Embryonic facial prominence (tissue), 1 donor: ENCODE measurements at regions not wholly inside any gene's neighbourhood (a gene's known extent, or its start where the extent isn't known, plus 50 kb on each side); places are given as distances from the start of the nearest gene placed in this dataset.
"Not testable (repeated sequence)": the region's sequence is repeated elsewhere in the genome, so short reads cannot be mapped to it uniquely, and the experiment has no call there.

ENCODE experiments used
- DNase-seq: peaks from one replicate; pipeline ENCODE4 v3.0.0-alpha.2; 2016; ENCODE audit errors: extremely low spot score

- DNase-seq = not testable (repeated sequence)
Measured at GRCh38 chr5:53412499-53412898, 67.9 kb upstream of the FST start.

DNA sequence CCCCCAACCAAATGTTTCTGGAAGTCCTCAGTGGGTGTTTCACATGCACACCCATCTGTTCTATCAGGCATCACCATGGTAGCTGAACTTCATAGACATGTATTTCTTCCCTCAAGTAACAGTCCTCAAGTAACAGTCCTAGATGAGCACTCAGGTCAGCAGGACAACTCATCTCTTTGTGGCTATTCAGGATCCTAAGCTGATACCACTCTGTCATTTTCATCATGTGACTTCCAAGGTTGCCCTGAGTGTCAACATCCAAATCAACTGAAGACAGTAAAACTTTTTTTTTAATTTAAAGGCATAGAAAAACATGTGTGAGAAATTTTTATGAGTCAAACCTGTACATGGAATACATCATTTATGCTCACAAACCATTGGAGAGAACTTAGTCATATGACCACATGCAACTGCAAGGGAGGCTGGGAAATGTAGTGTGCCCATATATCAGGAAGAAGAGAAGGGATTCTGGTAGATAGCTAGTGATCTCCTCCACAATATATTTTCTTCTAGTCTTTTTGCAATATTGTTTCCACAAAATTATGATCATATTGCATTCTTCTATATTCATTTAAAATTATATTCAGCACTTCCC lies 64.2 kb upstream of the FST start:
- DNase-seq = no peak

DNA sequence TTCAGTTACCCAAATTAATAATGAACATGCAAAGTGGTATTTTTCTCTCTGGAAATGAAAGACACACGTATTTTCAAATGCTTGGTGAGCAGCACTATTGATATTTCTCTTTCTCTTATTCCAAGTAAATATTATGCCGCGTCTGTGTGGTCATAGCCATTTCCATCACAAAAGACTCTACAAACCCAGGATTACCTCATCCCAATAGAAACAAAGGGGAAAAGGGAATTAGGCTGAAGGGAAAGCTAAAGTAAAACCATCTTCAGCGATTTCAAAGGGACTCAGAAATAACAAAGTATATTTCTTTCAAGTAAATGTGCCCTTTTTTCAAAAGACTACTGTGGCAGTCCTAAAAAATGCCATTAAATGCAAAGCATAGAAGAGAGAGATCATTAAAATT lies 62.0 kb upstream of the FST start:
- DNase-seq = no peak

DNA sequence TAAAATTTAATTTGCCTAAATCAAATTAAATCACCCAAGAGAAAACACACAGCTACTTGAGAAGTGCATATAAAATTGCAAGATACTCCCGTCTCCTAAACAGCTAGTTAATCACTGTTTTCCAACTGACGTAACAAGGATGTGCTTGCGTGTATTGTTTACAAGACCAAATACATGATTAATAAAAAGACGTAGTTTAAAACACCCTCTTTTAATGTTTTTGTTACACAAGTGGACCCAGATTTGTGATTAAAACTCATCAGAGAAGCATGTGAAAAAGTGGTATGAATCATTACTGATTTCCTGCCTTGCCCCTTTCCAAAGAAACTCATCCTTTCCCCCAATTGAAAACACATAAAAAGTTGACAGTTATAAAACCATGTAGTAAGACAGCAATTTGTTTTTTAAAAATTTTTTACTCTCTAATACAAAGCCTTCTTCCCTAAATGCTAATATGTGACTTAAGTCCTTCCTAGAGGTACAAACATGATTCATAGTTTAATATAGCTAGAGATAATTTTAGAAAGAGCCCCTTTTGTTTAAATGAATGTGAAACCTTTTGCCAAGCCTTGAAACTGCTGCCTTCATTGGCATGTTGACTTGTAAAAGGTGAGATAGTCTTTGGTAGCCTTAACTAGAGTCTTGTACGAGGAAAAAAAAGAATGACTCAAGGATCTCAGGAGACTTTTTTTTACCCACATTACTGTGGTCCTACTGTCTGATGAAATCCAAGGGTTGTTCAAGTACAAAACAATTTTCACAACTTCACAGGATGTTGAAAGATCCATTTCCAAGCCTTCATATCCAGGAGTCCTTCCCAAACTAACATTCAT lies 61.4 kb upstream of the FST start:
- no peak for DNase-seq

DNA sequence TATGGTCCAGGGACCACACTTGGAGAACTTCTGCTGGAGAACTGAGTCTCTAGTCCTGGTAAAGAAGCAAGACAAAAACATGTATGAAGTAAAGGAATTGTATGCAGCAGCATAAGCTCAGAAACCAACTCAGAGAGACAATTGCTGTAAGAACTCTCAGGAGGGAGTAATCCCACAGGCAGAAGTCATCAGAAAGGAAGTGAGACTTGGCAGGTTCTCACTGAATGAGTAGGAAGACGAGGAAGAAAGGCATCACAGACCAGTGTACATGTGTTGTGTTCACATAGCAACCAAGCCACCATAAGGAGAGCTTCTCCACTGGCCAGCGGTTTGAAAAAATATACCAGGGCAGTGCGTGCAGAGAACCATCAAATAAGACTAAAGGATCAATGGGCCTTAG lies 57.9 kb upstream of the FST start:
- no peak for DNase-seq

DNA sequence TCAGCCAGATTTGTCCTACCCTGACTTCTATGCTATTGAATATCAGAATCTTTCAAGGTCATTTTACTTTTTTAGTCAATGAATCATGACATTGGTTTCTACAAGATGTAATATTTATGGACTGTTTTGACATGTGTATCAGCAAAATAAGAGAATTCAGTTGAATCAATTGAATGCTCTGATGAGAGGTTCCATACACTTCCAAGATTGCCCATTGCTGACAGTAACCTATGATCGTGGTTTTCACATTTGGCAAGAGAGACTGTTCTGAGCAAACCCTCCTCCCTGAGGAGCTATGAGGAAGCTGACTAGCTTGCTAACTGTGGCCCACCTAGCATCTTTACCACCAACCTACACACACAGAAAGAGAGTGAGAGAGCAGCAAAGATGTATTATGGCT lies 56.7 kb upstream of the FST start:
- DNase-seq = no peak

GRCh38 chr5:53424686-53425615 lies 55.5 kb upstream of the FST start:
- DNase-seq = no peak

GRCh38 chr5:53425687-53426511 lies 54.5 kb upstream of the FST start:
- DNase-seq = no peak

DNA sequence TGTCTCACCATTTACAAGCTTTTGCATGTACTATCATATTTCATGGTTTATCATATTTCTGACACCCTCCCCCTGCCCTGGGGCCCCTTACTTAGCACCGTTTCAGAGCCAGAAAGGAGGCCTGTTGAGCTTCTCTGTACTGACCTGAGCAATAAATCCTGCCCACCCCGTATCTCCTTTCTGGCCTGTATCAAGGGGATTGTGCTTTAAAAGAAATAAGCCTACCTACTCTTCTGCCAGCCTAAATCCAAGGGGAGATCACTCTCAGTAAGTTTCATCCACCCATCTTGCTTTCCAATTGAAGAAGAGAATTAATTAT lies 54.0 kb upstream of the FST start:
- no peak for DNase-seq

GRCh38 chr5:53426878-53427277 lies 53.6 kb upstream of the FST start:
- DNase-seq = no peak

- DNase-seq = no peak
Measured at GRCh38 chr5:53427965-53428364, 52.5 kb upstream of the FST start.

GRCh38 chr5:53429706-53430105 lies 50.7 kb upstream of the FST start:
- no peak for DNase-seq

DNA sequence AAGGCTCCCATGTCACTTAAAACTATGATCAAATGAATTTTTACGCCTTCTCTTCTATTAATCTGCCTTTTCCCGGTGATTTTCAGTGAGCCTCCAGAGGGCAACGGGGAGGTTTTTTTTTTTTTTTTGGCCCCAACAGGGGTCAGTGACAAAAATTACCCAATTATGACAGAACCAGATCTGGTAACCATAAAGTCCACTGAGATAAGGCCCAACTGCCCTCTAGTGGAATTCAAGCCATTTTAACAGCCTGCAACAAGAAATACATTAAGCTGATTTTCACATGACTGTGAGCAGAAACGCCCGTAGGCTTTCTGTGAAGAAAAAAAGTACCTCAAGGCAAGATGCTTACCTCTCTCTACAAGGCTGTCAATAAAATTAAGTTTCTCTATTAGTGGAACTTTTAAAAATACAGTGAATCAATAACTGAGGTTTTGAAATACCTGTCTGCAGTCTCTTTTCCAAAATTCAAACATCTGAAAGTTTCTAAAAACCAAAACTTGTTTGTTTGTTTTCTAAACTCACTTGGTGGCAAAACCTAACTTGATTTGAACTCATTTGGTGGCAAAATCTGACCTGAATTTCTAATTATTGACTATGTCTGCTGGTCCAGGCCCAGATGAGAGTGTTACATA lies 49.7 kb upstream of the FST start:
- no peak for DNase-seq
